ENCODE measurements at regions not wholly inside any gene's neighbourhood (a gene's known extent, or its start where the extent isn't known, plus 50 kb on each side); places are given as distances from the start of the nearest gene placed in this dataset.

DNA sequence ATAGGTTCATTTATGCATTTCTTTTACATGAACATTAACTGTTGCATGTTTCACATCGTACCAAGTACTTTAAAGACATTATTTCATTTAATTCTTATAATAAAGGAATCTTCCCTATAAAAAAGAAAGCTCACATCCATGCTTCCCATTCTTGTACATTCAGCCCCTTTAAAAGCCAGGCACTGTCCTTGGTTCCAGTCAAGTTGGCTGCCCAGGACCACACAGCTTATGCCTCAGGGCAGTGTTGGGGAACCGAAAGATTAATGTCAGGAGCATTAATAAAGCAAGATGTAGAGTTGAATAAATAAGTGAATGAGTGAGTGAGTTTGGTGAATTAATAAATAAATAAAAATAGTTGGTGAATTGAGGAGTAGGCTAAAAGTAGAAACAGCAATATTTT lies 409.4 kb upstream of the DAB1 start:
- no peak for FAIRE-seq
- no peak for DNase-seq (ENCODE audit: insufficient read length, low spot score)
- TF ChIP-seq TAF1 (IDR thresholded peaks at IDR 0.05; ENCODE audit: low read depth, low read length) = no peak
- no peak for TF ChIP-seq SPI1 (IDR thresholded peaks at IDR 0.05; ENCODE audit: low read depth, low read length)
- TF ChIP-seq POLR2A (IDR thresholded peaks at IDR 0.05; ENCODE audit: low read depth, low read length) = no peak
- no peak for TF ChIP-seq PAX5 (IDR thresholded peaks at IDR 0.05; ENCODE audit: insufficient read depth, low read length, severe bottlenecking)
- no peak for TF ChIP-seq POLR2AphosphoS5 (IDR thresholded peaks at IDR 0.05; ENCODE audit: low read depth, low read length)
- TF ChIP-seq POU2F2 (IDR thresholded peaks at IDR 0.05; ENCODE audit: low read depth, low read length) = no peak

DNA sequence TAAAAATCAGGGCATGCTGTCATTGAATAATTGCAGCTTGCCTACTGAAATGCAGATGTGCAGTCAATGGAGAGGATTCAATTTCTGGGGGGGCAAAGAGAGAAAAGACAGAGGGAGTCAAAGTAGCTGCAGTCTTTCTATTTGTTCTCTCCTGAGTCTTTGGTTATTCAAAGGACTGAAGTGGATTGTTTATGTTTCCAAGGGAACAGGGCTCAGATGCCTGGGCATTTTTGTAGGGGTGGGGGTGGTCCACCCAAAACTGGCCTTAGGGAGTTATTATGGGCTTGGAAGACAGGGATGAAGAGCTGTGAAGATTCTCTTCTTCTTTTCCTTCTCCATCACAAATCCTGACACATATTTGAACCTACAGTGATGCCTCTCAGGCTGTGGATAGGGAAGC lies 408.8 kb upstream of the DAB1 start:
- DNase-seq (ENCODE audit: insufficient read length, low spot score) (no peak), FAIRE-seq (no peak)
- no peak for TF ChIP-seq POLR2A (IDR thresholded peaks at IDR 0.05; ENCODE audit: low read depth, low read length)
- no peak for TF ChIP-seq POLR2AphosphoS5 (IDR thresholded peaks at IDR 0.05; ENCODE audit: low read depth, low read length)
- no peak for TF ChIP-seq TAF1 (IDR thresholded peaks at IDR 0.05; ENCODE audit: low read depth, low read length)
- no peak for TF ChIP-seq PAX5 (IDR thresholded peaks at IDR 0.05; ENCODE audit: insufficient read depth, low read length, severe bottlenecking)
- TF ChIP-seq SPI1 (IDR thresholded peaks at IDR 0.05; ENCODE audit: low read depth, low read length) = no peak
- TF ChIP-seq POU2F2 (IDR thresholded peaks at IDR 0.05; ENCODE audit: low read depth, low read length) = no peak

DNA sequence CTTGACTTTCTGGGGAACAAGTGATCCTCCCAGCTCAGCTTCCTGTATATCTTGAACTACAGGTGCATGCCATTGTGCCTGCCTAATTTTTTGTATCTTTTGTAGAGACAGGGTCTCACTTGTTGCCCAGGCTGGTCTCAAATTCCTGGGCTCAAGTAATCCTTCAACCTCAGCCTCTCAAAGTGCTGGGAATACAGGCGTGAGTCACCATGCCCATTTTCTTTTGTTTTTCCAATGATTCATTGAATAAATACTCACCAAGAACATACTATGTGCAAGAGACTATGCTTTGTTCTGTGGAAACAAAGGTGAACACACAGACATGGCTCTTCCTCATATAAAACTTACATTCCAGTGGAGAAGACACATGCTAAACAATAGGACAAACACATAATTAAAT lies 407.8 kb upstream of the DAB1 start:
- no peak for FAIRE-seq
- no peak for TF ChIP-seq PAX5 (IDR thresholded peaks at IDR 0.05; ENCODE audit: insufficient read depth, low read length, severe bottlenecking)
- no peak for TF ChIP-seq SPI1 (IDR thresholded peaks at IDR 0.05; ENCODE audit: low read depth, low read length)
- TF ChIP-seq TAF1 (IDR thresholded peaks at IDR 0.05; ENCODE audit: low read depth, low read length) = no peak
- no peak for TF ChIP-seq POLR2AphosphoS5 (IDR thresholded peaks at IDR 0.05; ENCODE audit: low read depth, low read length)
- TF ChIP-seq POLR2A (IDR thresholded peaks at IDR 0.05; ENCODE audit: low read depth, low read length) = no peak
- no peak for TF ChIP-seq POU2F2 (IDR thresholded peaks at IDR 0.05; ENCODE audit: low read depth, low read length)

DNA sequence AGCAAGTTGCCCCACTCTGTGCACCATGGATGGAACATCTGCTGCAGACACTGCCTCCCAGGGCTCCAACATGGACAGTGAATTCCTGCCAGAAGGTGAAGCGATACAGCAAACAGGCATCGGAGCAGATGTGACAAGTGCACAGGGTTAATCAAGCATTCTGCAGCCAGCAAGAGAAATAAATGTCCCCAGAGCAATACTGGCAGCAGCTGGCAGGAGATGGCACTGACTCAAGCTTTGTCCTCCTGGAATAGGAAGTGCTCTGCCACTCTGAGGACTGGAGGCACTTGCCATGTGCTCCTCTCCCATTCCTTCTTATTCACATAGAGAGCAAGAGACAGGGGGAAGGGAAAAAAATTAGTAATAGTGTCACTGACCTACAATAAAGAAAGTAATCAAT lies 402.7 kb upstream of the DAB1 start:
- no peak for FAIRE-seq
- TF ChIP-seq PAX5 (IDR thresholded peaks at IDR 0.05; ENCODE audit: insufficient read depth, low read length, severe bottlenecking) = no peak
- TF ChIP-seq POLR2AphosphoS5 (IDR thresholded peaks at IDR 0.05; ENCODE audit: low read depth, low read length) = no peak
- TF ChIP-seq TAF1 (IDR thresholded peaks at IDR 0.05; ENCODE audit: low read depth, low read length) = no peak
- no peak for TF ChIP-seq POU2F2 (IDR thresholded peaks at IDR 0.05; ENCODE audit: low read depth, low read length)
- TF ChIP-seq SPI1 (IDR thresholded peaks at IDR 0.05; ENCODE audit: low read depth, low read length) = no peak
- TF ChIP-seq POLR2A (IDR thresholded peaks at IDR 0.05; ENCODE audit: low read depth, low read length) = no peak
- DNase-seq (ENCODE audit: insufficient read length, low spot score) = no peak

More for the DNA sequence above, 407.8 kb upstream of the DAB1 start:
- no peak for DNase-seq (ENCODE audit: insufficient read length, low spot score)

DNA sequence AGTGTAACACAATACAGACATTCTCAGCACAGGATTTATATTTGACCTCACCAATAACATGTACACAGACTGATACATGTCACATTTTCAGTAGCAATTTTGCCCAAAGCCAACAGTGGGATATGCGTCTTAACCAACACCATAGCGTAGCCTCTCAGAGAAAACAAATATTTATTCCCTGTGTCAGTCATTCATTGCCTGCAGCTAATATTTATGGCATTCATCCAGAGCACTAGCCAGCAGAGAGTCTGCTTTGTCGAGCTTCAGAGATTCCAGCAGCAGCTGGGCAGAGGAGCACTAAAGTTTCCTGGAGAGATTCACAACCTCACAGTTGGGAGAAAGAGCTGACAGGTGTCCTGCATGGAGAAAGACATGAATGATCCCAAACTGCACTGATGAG lies 400.7 kb upstream of the DAB1 start:
- FAIRE-seq (no peak), DNase-seq (ENCODE audit: insufficient read length, low spot score) (no peak)
- TF ChIP-seq POLR2AphosphoS5 (IDR thresholded peaks at IDR 0.05; ENCODE audit: low read depth, low read length) (no peak), PAX5 (IDR thresholded peaks at IDR 0.05; ENCODE audit: insufficient read depth, low read length, severe bottlenecking) (no peak), POU2F2 (IDR thresholded peaks at IDR 0.05; ENCODE audit: low read depth, low read length) (no peak), SPI1 (IDR thresholded peaks at IDR 0.05; ENCODE audit: low read depth, low read length) (no peak)

DNA sequence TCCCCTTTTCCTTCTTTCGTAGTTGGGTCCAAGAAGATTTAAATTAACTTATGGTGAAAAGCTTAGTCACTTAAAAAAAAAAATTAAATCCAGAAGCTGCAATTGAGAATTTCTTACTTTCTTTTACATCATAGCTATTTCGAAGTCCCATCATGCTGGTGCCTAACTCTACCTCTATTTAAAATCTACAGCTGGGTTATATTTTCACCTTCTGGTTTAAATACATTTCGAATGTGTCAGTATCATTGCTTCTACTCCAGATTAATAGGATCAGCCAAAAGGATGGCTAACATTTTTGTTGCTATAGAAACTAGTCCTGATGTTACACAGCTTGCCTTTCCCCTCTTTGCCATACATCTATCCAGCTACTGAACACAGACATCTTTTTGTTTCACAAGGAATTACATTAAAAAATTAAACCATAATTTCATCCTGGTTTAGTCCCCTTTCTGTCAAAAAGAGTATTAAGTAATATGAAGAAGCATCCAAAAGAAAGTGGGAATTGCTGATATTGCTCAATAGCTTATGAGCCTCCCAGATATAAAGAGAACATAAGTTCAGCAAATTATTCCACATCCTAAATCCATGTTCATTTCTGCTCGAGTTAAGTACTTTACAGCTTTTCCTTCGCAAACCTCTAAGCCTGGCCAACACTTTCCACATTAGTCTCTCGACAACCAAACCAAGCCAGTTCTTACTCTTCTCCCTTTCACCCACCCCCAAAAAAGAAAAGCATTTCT lies 396.7 kb upstream of the DAB1 start:
- no peak for FAIRE-seq
- TF ChIP-seq TAF1 (IDR thresholded peaks at IDR 0.05; ENCODE audit: low read depth, low read length) = no peak
- no peak for TF ChIP-seq PAX5 (IDR thresholded peaks at IDR 0.05; ENCODE audit: insufficient read depth, low read length, severe bottlenecking)
- TF ChIP-seq POLR2A (IDR thresholded peaks at IDR 0.05; ENCODE audit: low read depth, low read length) = no peak
- no peak for TF ChIP-seq POLR2AphosphoS5 (IDR thresholded peaks at IDR 0.05; ENCODE audit: low read depth, low read length)
- no peak for TF ChIP-seq SPI1 (IDR thresholded peaks at IDR 0.05; ENCODE audit: low read depth, low read length)
- no peak for TF ChIP-seq POU2F2 (IDR thresholded peaks at IDR 0.05; ENCODE audit: low read depth, low read length)
- no peak for DNase-seq (ENCODE audit: insufficient read length, low spot score)

DNA sequence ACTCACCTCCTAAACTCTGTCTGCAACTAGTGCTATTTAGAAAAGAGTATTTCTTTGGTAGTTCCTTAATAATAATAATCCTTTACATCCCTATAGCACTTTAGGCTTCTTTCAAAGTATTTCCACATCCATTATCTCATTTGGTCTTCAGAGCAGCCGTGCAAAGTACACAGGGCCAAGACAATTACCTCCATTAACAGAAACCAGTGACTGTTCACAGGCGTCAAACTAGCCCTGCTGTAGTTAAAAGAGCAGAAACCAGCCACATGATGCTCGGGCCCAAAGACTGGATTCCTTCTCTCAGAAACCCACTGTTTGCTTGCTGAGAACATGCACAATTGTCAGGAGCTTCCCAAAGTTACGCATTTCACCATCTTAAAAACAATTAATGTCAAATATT lies 396.0 kb upstream of the DAB1 start:
- FAIRE-seq = no peak
- DNase-seq (ENCODE audit: insufficient read length, low spot score) = no peak
- TF ChIP-seq SPI1 (IDR thresholded peaks at IDR 0.05; ENCODE audit: low read depth, low read length) = no peak
- no peak for TF ChIP-seq POLR2AphosphoS5 (IDR thresholded peaks at IDR 0.05; ENCODE audit: low read depth, low read length)
- TF ChIP-seq PAX5 (IDR thresholded peaks at IDR 0.05; ENCODE audit: insufficient read depth, low read length, severe bottlenecking) = no peak
- no peak for TF ChIP-seq TAF1 (IDR thresholded peaks at IDR 0.05; ENCODE audit: low read depth, low read length)
- no peak for TF ChIP-seq POLR2A (IDR thresholded peaks at IDR 0.05; ENCODE audit: low read depth, low read length)
- no peak for TF ChIP-seq POU2F2 (IDR thresholded peaks at IDR 0.05; ENCODE audit: low read depth, low read length)

DNA sequence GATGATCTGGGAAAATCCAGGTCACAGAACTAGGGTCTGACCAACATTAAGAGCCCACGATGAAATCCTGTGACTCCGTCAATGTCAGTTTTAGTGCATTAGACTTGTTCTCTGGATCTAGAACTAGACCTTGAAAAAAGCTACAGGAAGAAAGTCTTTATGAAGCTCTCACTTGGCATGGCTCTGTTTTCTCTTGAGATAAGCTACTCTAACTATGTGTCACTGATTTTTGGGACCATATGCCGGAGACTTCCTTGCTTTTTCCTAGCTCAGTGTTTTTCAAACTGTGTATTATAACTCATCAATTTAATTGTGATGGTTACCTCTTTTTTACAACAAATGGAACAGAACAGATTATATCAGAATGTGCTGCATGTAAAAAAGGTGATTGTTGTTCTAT lies 379.7 kb upstream of the DAB1 start:
- DNase-seq (ENCODE audit: insufficient read length, low spot score) (no peak), FAIRE-seq (no peak)
- TF ChIP-seq POLR2AphosphoS5 (IDR thresholded peaks at IDR 0.05; ENCODE audit: low read depth, low read length) (no peak), PAX5 (IDR thresholded peaks at IDR 0.05; ENCODE audit: insufficient read depth, low read length, severe bottlenecking) (no peak), SPI1 (IDR thresholded peaks at IDR 0.05; ENCODE audit: low read depth, low read length) (no peak), POLR2A (IDR thresholded peaks at IDR 0.05; ENCODE audit: low read depth, low read length) (no peak), POU2F2 (IDR thresholded peaks at IDR 0.05; ENCODE audit: low read depth, low read length) (no peak), TAF1 (IDR thresholded peaks at IDR 0.05; ENCODE audit: low read depth, low read length) (no peak)

DNA sequence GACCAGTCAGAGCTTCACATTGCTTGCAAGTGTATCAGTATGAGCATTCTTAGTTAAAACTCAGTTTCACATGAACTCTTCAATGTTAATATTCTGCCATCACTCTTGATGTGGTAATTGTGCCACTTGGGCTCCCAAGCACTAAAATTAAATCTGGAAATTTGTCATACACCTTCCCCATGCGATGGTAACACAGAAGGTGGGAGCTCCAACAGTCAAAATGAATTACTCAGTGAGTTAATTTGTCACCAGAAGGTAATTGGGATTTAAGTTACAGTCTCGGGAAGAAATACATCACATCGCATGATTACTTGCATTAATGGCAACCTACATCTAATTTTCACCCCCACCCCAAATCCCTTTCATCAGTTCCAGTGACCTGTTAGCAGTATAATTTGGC lies 376.5 kb upstream of the DAB1 start:
- TF ChIP-seq PAX5 (IDR thresholded peaks at IDR 0.05; ENCODE audit: insufficient read depth, low read length, severe bottlenecking) (no peak), POLR2AphosphoS5 (IDR thresholded peaks at IDR 0.05; ENCODE audit: low read depth, low read length) (no peak), TAF1 (IDR thresholded peaks at IDR 0.05; ENCODE audit: low read depth, low read length) (no peak), POLR2A (IDR thresholded peaks at IDR 0.05; ENCODE audit: low read depth, low read length) (no peak), SPI1 (IDR thresholded peaks at IDR 0.05; ENCODE audit: low read depth, low read length) (no peak), POU2F2 (IDR thresholded peaks at IDR 0.05; ENCODE audit: low read depth, low read length) (no peak)
- DNase-seq (ENCODE audit: insufficient read length, low spot score) (no peak), FAIRE-seq (no peak)
